ENCODE measurements at regions not wholly inside any gene's neighbourhood (a gene's known extent, or its start where the extent isn't known, plus 50 kb on each side); places are given as distances from the start of the nearest gene placed in this dataset.

- peaks cover 0 to 4% (median 1%) of the 10 kb centered on the region in 7 donors for H3K9me3 Mint-ChIP-seq
- H3K4me3 ChIP-seq (replicated peaks in 1 of 3; ENCODE audit: low read depth in 2 of 3, low read length in 3 of 3): no peak overlapping the region
- no peak overlapping the region for H3K4me2 ChIP-seq (replicated peaks; ENCODE audit: extremely low read depth, low read length, poor library complexity, severe bottlenecking)
- peaks cover 0 to 4% of the 10 kb centered on the region in 2 donors for H3K9me3 ChIP-seq (replicated peaks in 1 of 2; ENCODE audit: control insufficient read depth in 1 of 2, insufficient read depth in 1 of 2, low read length in 2 of 2)
- H4K20me1 ChIP-seq (ENCODE audit: insufficient read depth, low read length): no peaks in the 10 kb centered on the region
- no peaks in the 10 kb centered on the region for H3K79me2 ChIP-seq (ENCODE audit: insufficient read depth, low read length)
- no peaks in the 10 kb centered on the region for H3K36me3 Mint-ChIP-seq
- H3K4me3 Mint-ChIP-seq: no peak overlapping the region
- intact Hi-C loops (cut with micrococcal nuclease): no loop called here
- H3K27me3 Mint-ChIP-seq (ENCODE audit: low read depth in 3 of 3): peaks cover 7 to 11% (median 7%) of the 10 kb centered on the region in 3 donors
- no peak overlapping the region for H3K27ac ChIP-seq (ENCODE audit: low read depth in 1 of 2, low read length in 2 of 2)
- H3K4me1 Mint-ChIP-seq: no peaks in the 10 kb centered on the region
- no peak overlapping the region for H2AFZ ChIP-seq (ENCODE audit: insufficient read depth, low read depth, low read length, poor library complexity, severe bottlenecking)
- H3K27ac Mint-ChIP-seq: no peak overlapping the region
- TF ChIP-seq CTCF (IDR thresholded peaks at IDR 0.05): no peak
- H3K4me1 ChIP-seq (ENCODE audit: control insufficient read depth in 1 of 2, insufficient read depth in 2 of 2, low read length in 2 of 2): no peaks in the 10 kb centered on the region
- no peak for DNase-seq
- 100% methylated on average over 4 of the region's 7 CpGs for WGBS (ENCODE audit: insufficient coverage)
- H3K27me3 ChIP-seq (ENCODE audit: control insufficient read depth in 2 of 2, insufficient read depth in 2 of 2, low read length in 2 of 2): no peaks in the 10 kb centered on the region
- no peak overlapping the region for H3K9ac ChIP-seq (ENCODE audit: insufficient read depth, low read length, poor library complexity, severe bottlenecking)
- H3K36me3 ChIP-seq (replicated peaks in 1 of 2; ENCODE audit: control insufficient read depth in 1 of 2, insufficient read depth in 2 of 2, low read length in 2 of 2): no peaks in the 10 kb centered on the region
Measured at GRCh38 chr2:239692919-239693318, 292.1 kb upstream of the HDAC4 start.

- intact Hi-C loops (cut with micrococcal nuclease): no loop called here
- no peaks in the 10 kb centered on the region for H3K4me1 ChIP-seq (ENCODE audit: control insufficient read depth in 1 of 2, insufficient read depth in 2 of 2, low read length in 2 of 2)
- no peaks in the 10 kb centered on the region for H4K20me1 ChIP-seq (ENCODE audit: insufficient read depth, low read length)
- 93% methylated on average over 8 of the region's 8 CpGs for WGBS (ENCODE audit: insufficient coverage)
- peaks cover 0 to 4% of the 10 kb centered on the region in 2 donors for H3K9me3 ChIP-seq (replicated peaks in 1 of 2; ENCODE audit: control insufficient read depth in 1 of 2, insufficient read depth in 1 of 2, low read length in 2 of 2)
- H3K27ac Mint-ChIP-seq: no peak overlapping the region
- H2AFZ ChIP-seq (ENCODE audit: insufficient read depth, low read depth, low read length, poor library complexity, severe bottlenecking): no peak overlapping the region
- no peak for TF ChIP-seq CTCF (IDR thresholded peaks at IDR 0.05)
- H3K79me2 ChIP-seq (ENCODE audit: insufficient read depth, low read length): no peaks in the 10 kb centered on the region
- no peaks in the 10 kb centered on the region for H3K36me3 Mint-ChIP-seq
- H3K9ac ChIP-seq (ENCODE audit: insufficient read depth, low read length, poor library complexity, severe bottlenecking): no peak overlapping the region
- peaks cover 0 to 4% (median 0%) of the 10 kb centered on the region in 7 donors for H3K9me3 Mint-ChIP-seq
- H3K4me3 ChIP-seq (replicated peaks in 1 of 3; ENCODE audit: low read depth in 2 of 3, low read length in 3 of 3): no peak overlapping the region
- H3K36me3 ChIP-seq (replicated peaks in 1 of 2; ENCODE audit: control insufficient read depth in 1 of 2, insufficient read depth in 2 of 2, low read length in 2 of 2): no peaks in the 10 kb centered on the region
- H3K4me1 Mint-ChIP-seq: no peaks in the 10 kb centered on the region
- H3K27me3 Mint-ChIP-seq (ENCODE audit: low read depth in 3 of 3): peaks cover 7 to 12% (median 10%) of the 10 kb centered on the region in 3 donors
- no peak overlapping the region for H3K4me2 ChIP-seq (replicated peaks; ENCODE audit: extremely low read depth, low read length, poor library complexity, severe bottlenecking)
- no peak overlapping the region for H3K27ac ChIP-seq (ENCODE audit: low read depth in 1 of 2, low read length in 2 of 2)
- no peak overlapping the region for H3K4me3 Mint-ChIP-seq
- no peaks in the 10 kb centered on the region for H3K27me3 ChIP-seq (ENCODE audit: control insufficient read depth in 2 of 2, insufficient read depth in 2 of 2, low read length in 2 of 2)
- DNase-seq: no peak
Measured at GRCh38 chr2:239692362-239692851, 291.6 kb upstream of the HDAC4 start.
